BE2C (cell line): ENCODE measurements at regions not wholly inside any gene's neighbourhood (a gene's known extent, or its start where the extent isn't known, plus 50 kb on each side); places are given as distances from the start of the nearest gene placed in this dataset.

Experiments used
- DNase-seq: peaks from one replicate; pipeline ENCODE4 v3.0.0-alpha.2; 2020
- H3K27me3 ChIP-seq: fragments of 250-450 bp; sonication (Bioruptor Pico); 2 replicates; pipeline ENCODE4 v1.5.1; 2020; ENCODE audit warnings: mild to moderate bottlenecking
- H3K36me3 ChIP-seq: fragments of 250-450 bp; sonication (Bioruptor Pico); 2 replicates; pipeline ENCODE4 v1.5.1; 2020; ENCODE audit warnings: mild to moderate bottlenecking
- H3K4me1 ChIP-seq: fragments of 250-450 bp; sonication (Bioruptor Pico); 2 replicates; pipeline ENCODE4 v1.5.1; 2020
- H3K4me3 ChIP-seq: 2 replicates; pipeline ENCODE4 v1.5.1; 2011; ENCODE audit warnings: low read depth, low read length
- H3K9me3 ChIP-seq: fragments of 250-450 bp; sonication (Bioruptor Pico); 2 replicates; pipeline ENCODE4 v1.5.1; 2020
- TF ChIP-seq, protein P1 (sequence below): IDR thresholded peaks from 2 replicates; pipeline ENCODE4 v1.5.1; 2012; ENCODE audit warnings: mild to moderate bottlenecking, low read depth, low read length

DNA sequence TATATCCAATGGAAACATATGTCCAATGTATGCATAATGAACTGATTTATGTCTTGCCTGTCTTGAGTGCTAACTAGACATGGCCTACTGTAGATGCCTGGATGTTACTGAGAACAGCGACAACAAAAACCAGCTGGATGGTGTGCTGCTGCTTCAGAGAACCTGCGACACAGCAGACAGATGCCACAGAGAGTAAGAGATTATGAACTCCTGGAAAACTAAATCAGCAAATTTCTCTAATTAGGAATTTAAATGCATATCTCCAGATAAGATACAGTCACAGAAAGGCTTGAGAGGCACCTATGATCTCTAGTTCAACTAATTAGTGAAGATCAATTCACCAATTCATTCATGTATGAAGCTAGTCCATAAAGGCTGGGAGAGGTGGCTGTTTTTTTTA, 1508.0 kb upstream of the TENM4 start:
- no peaks in the 10 kb centered on the region for H3K27me3 ChIP-seq
- no peaks in the 10 kb centered on the region for H3K4me1 ChIP-seq
- H3K9me3 ChIP-seq, result no peaks in the 10 kb centered on the region
- TF ChIP-seq, protein P1, sequence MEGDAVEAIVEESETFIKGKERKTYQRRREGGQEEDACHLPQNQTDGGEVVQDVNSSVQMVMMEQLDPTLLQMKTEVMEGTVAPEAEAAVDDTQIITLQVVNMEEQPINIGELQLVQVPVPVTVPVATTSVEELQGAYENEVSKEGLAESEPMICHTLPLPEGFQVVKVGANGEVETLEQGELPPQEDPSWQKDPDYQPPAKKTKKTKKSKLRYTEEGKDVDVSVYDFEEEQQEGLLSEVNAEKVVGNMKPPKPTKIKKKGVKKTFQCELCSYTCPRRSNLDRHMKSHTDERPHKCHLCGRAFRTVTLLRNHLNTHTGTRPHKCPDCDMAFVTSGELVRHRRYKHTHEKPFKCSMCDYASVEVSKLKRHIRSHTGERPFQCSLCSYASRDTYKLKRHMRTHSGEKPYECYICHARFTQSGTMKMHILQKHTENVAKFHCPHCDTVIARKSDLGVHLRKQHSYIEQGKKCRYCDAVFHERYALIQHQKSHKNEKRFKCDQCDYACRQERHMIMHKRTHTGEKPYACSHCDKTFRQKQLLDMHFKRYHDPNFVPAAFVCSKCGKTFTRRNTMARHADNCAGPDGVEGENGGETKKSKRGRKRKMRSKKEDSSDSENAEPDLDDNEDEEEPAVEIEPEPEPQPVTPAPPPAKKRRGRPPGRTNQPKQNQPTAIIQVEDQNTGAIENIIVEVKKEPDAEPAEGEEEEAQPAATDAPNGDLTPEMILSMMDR, result no peak
- H3K4me3 ChIP-seq, result no peak overlapping the region
- no peaks in the 10 kb centered on the region for H3K36me3 ChIP-seq
- no peak for DNase-seq

DNA sequence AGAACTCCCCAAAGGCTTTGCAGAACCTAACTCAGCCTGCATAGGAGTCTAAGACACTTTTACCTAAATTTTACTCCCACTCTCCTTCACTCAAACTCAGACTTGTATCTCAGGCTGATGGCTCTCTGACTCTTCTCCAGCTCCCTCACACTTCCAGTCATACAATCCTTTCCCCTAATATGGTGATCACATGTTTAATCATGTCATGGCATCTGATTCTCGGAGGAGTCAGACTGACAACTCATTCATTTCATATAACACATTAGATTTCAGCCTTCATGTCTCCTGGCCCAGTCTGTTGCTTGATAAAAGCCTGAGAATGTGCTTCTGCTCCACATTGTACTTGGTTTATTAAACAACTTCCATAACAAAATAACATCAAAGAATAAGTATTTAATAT, 1503.9 kb upstream of the TENM4 start:
- Histone ChIP-seq H3K4me1 (no peaks in the 10 kb centered on the region), H3K4me3 (no peak overlapping the region), H3K9me3 (no peaks in the 10 kb centered on the region), H3K36me3 (no peaks in the 10 kb centered on the region), H3K27me3 (no peaks in the 10 kb centered on the region)
- no peak for DNase-seq
- TF ChIP-seq, protein P1, result no peak

DNA sequence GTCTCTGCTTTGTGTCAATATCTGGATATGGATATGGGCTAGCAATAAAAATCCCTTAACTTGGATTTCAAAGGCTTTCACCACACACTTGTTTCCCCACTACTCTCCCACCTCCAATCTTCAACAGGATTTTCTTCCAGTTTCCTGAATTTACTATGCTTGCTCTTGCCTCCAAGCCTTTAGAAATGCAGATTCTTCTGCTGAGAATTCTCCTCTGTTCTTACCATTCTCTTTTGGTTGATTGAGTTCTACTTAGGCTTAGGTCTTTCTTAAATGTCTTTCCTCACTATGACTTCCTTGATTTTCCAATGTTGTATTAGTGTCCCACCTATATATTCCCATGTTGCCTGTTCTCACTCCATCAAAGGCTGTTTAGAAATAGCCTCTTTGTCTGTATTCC, 1502.4 kb upstream of the TENM4 start:
- no peaks in the 10 kb centered on the region for H3K36me3 ChIP-seq
- H3K4me1 ChIP-seq, result no peaks in the 10 kb centered on the region
- H3K9me3 ChIP-seq, result no peaks in the 10 kb centered on the region
- H3K27me3 ChIP-seq, result no peaks in the 10 kb centered on the region
- no peak overlapping the region for H3K4me3 ChIP-seq
- TF ChIP-seq, protein P1, result no peak
- DNase-seq, result no peak

DNA sequence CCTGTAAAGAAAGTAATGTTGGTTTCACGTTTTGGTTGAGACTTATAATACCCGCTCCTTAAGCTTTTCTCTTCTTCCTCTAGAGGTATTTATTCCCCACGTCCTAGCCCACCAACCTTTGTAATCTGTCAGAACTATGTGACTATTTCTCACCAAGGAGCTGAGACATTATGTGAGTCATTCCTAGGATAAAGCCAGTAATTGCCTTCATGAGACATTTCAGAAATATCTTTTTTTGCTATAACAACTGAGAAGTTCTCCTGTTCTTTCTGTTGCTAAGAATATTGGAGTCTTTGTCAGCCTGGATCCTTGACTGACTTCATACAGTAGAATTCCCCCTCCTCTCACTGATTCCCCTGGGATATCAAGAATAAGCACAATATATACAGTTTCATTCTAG, 1497.0 kb upstream of the TENM4 start:
- no peaks in the 10 kb centered on the region for H3K4me1 ChIP-seq
- no peak for DNase-seq
- no peak overlapping the region for H3K4me3 ChIP-seq
- no peaks in the 10 kb centered on the region for H3K36me3 ChIP-seq
- TF ChIP-seq, protein P1, result no peak
- H3K27me3 ChIP-seq, result no peaks in the 10 kb centered on the region
- no peaks in the 10 kb centered on the region for H3K9me3 ChIP-seq

DNA sequence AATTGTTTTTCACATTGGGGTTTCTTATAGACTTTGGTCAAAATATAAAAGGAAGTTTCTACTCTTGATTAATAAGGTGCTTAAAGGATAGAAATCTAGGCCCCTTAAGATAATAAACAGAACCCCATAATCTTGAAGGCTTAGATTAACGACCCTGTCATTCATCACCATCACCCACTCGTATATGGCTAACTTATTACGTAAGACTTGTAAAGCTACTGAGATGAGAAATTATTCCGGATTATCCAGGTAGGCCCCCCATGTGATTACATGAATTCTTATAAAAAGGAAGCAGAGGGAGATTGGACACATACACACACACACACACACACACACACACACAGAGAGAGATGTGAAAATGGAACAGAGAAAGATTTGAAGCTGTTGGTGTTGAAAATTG, 1489.2 kb upstream of the TENM4 start:
- H3K27me3 ChIP-seq, result no peaks in the 10 kb centered on the region
- no peaks in the 10 kb centered on the region for H3K36me3 ChIP-seq
- no peak overlapping the region for H3K4me3 ChIP-seq
- H3K9me3 ChIP-seq, result no peaks in the 10 kb centered on the region
- H3K4me1 ChIP-seq, result no peaks in the 10 kb centered on the region
- DNase-seq, result no peak
- TF ChIP-seq, protein P1, result no peak

DNA sequence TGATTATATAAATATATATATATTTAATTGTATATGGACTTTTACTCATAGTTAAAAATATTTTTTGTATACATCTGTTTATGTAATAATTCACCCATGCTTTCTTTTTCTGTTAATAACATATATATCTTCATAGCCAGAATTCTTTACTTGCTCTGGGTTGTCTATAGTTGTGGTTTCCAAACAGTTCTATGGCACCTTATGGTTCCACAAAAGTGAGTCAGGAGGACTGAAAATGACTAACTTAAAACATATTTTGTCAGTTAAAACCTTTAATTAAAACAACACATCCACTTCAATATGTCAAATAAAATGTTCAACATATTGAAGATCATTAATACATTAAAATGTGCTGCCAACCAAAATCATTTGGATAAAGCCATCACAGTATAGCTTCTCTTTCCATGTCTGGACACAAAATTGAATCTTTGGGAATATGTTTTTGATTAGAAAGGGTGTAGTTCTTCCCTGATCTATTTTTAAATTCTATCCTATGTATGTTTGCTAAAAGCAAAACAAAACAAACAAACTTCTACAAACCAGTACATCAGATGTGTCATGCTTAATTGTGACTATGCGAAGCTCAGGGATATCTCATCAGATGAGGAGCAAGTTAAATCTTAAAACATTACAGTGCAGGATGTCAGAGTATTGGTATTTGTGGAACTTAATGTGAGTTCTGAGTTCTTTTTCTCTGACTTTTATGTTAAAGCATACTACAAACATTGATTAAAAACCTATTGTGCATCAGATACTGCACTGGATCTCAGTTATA, 1488.4 kb upstream of the TENM4 start:
- TF ChIP-seq, protein P1, result no peak
- Histone ChIP-seq H3K9me3 (no peaks in the 10 kb centered on the region), H3K4me3 (no peak overlapping the region), H3K4me1 (no peaks in the 10 kb centered on the region), H3K36me3 (no peaks in the 10 kb centered on the region), H3K27me3 (no peaks in the 10 kb centered on the region)
- DNase-seq, result no peak
